WTC11 (cell line): ENCODE measurements at regions not wholly inside any gene's neighbourhood (a gene's known extent, or its start where the extent isn't known, plus 50 kb on each side); places are given as distances from the start of the nearest gene placed in this dataset.
A peak's percentile ranks its signal among the peaks of the same experiment; 100 is the strongest.

Experiments used
- ATAC-seq: fragments of 200-7000 bp; cut with Tn5 transposase; 2 replicates; pipeline ENCODE4 v1.10.0; 2021; ENCODE audit warnings: mild to moderate bottlenecking, moderate library complexity
- CTCF ChIA-PET: fragments of 300-600 bp; sonication (Branson Sonifier 250); formaldehyde crosslinking; loops from one replicate; lab custom pipeline; 2021; ENCODE audit warnings: antibody characterized with exemption; lab: Charles Lee
- POLR2A ChIA-PET: fragments of 350-600 bp; sonication (Branson Sonifier 250); formaldehyde crosslinking; loops from one replicate; lab custom pipeline; 2021; ENCODE audit warnings: antibody characterized with exemption; lab: Charles Lee
- DNase-seq: peaks from one replicate; pipeline ENCODE4 v3.0.0; 2021; ENCODE audit warnings: low spot score
- H3K27ac Mint-ChIP-seq: 2 replicates; pipeline ENCODE4 v1.8.0; 2021; ENCODE audit warnings: mixed read lengths
- H3K27me3 Mint-ChIP-seq: 2 replicates; pipeline ENCODE4 v1.8.0; 2021; ENCODE audit warnings: low read depth, mild to moderate bottlenecking, moderate library complexity, mixed read lengths
- H3K36me3 Mint-ChIP-seq: 2 replicates; pipeline ENCODE4 v1.8.0; 2021; ENCODE audit warnings: mixed read lengths
- H3K4me1 Mint-ChIP-seq: 2 replicates; pipeline ENCODE4 v1.8.0; 2022; ENCODE audit warnings: mixed read lengths
- H3K4me3 Mint-ChIP-seq: 2 replicates; pipeline ENCODE4 v1.8.0; 2021; ENCODE audit warnings: mild to moderate bottlenecking, moderate library complexity, mixed read lengths
- H3K9me3 Mint-ChIP-seq: 2 replicates; pipeline ENCODE4 v1.8.0; 2021; ENCODE audit warnings: mixed read lengths
- FOXK1 ChIP-seq: sonication (generic); formaldehyde crosslinking; IDR thresholded peaks from 2 replicates; pipeline ENCODE4 v1.8.0; 2022; ENCODE audit warnings: mild to moderate bottlenecking, moderate library complexity, missing genetic modification reagents
- FOXP1 ChIP-seq: sonication (generic); formaldehyde crosslinking; IDR thresholded peaks from 2 replicates; pipeline ENCODE4 v1.8.0; 2022; ENCODE audit warnings: missing genetic modification reagents, mild to moderate bottlenecking, moderate library complexity, borderline replicate concordance
- GABPB1 ChIP-seq: sonication (generic); formaldehyde crosslinking; IDR thresholded peaks from 2 replicates; pipeline ENCODE4 v1.8.1; 2023; ENCODE audit warnings: mild to moderate bottlenecking, missing genetic modification reagents
- GRHL2 ChIP-seq: fragments of 250-450 bp; sonication (Bioruptor Pico); IDR thresholded peaks from 2 replicates; pipeline ENCODE4 v1.8.0; 2022; ENCODE audit warnings: mild to moderate bottlenecking, moderate library complexity; ENCODE audit not compliant: insufficient replicate concordance, severe bottlenecking
- KAT7 ChIP-seq: sonication (generic); formaldehyde crosslinking; IDR thresholded peaks from 2 replicates; pipeline ENCODE4 v1.8.1; 2023; ENCODE audit warnings: missing genetic modification reagents, mild to moderate bottlenecking, borderline replicate concordance
- NFATC4 ChIP-seq: fragments of 250-450 bp; sonication (Bioruptor Pico); IDR thresholded peaks from 2 replicates; pipeline ENCODE4 v1.9.0; 2021; ENCODE audit warnings: mild to moderate bottlenecking
- NFE2L1 ChIP-seq: sonication (generic); formaldehyde crosslinking; IDR thresholded peaks from 2 replicates; pipeline ENCODE4 v1.8.1; 2023; ENCODE audit warnings: missing genetic modification reagents
- NR1H2 ChIP-seq: sonication (generic); formaldehyde crosslinking; IDR thresholded peaks from 2 replicates; pipeline ENCODE4 v1.9.0; 2021; ENCODE audit warnings: mild to moderate bottlenecking, moderate library complexity, missing genetic modification reagents
- NR3C1 ChIP-seq: sonication (generic); formaldehyde crosslinking; conservative IDR thresholded peaks from 2 replicates; pipeline ENCODE4 v1.8.1; 2023; ENCODE audit warnings: low read depth, mild to moderate bottlenecking, missing genetic modification reagents
- OVOL2 ChIP-seq: fragments of 250-450 bp; sonication (Bioruptor Pico); IDR thresholded peaks from 2 replicates; pipeline ENCODE4 v1.9.0; 2021; ENCODE audit warnings: mild to moderate bottlenecking, borderline replicate concordance
- SMAD3 ChIP-seq: sonication (generic); formaldehyde crosslinking; IDR thresholded peaks from 2 replicates; pipeline ENCODE4 v1.8.0; 2022; ENCODE audit warnings: missing genetic modification reagents, mild to moderate bottlenecking, borderline replicate concordance
- SP1 ChIP-seq: sonication (generic); formaldehyde crosslinking; conservative IDR thresholded peaks from 2 replicates; pipeline ENCODE4 v1.8.1; 2022; ENCODE audit warnings: missing genetic modification reagents
- ZNF121 ChIP-seq: sonication (generic); formaldehyde crosslinking; IDR thresholded peaks from 2 replicates; pipeline ENCODE4 v1.8.0; 2023; ENCODE audit warnings: missing genetic modification reagents
- ZNF219 ChIP-seq: sonication (generic); formaldehyde crosslinking; IDR thresholded peaks from 2 replicates; pipeline ENCODE4 v1.8.0; 2023; ENCODE audit warnings: missing genetic modification reagents, mild to moderate bottlenecking, borderline replicate concordance
- ZNF317 ChIP-seq: sonication (generic); formaldehyde crosslinking; IDR thresholded peaks from 2 replicates; pipeline ENCODE4 v1.8.1; 2023; ENCODE audit warnings: low read depth, mild to moderate bottlenecking, moderate library complexity, missing genetic modification reagents, borderline replicate concordance
- ZNF423 ChIP-seq: fragments of 250-450 bp; sonication (Bioruptor Pico); IDR thresholded peaks from 2 replicates; pipeline ENCODE4 v2.1.2; 2022; ENCODE audit warnings: mild to moderate bottlenecking, moderate library complexity
- TF ChIP-seq, protein P1 (sequence below): sonication (generic); formaldehyde crosslinking; IDR thresholded peaks from 2 replicates; pipeline ENCODE4 v1.8.1; 2023; ENCODE audit warnings: mild to moderate bottlenecking, moderate library complexity, missing genetic modification reagents
- TF ChIP-seq, protein P2 (sequence below): sonication (generic); formaldehyde crosslinking; IDR thresholded peaks from 2 replicates; pipeline ENCODE4 v1.8.1; 2022; ENCODE audit warnings: missing genetic modification reagents, borderline replicate concordance
- TF ChIP-seq, protein P3 (sequence below): sonication (generic); formaldehyde crosslinking; IDR thresholded peaks from 2 replicates; pipeline ENCODE4 v1.8.1; 2023; ENCODE audit warnings: mild to moderate bottlenecking, missing genetic modification reagents
- TF ChIP-seq, protein P4 (sequence below): sonication (generic); formaldehyde crosslinking; IDR thresholded peaks from 2 replicates; pipeline ENCODE4 v1.8.1; 2022; ENCODE audit warnings: low read depth, missing genetic modification reagents, borderline replicate concordance
- TF ChIP-seq, protein P5 (sequence below): fragments of 250-450 bp; sonication (Bioruptor Pico); IDR thresholded peaks from 2 replicates; pipeline ENCODE4 v1.8.0; 2021; ENCODE audit warnings: mild to moderate bottlenecking
- TF ChIP-seq, protein P6 (sequence below): fragments of 250-450 bp; sonication (Bioruptor Pico); IDR thresholded peaks from 2 replicates; pipeline ENCODE4 v1.9.0; 2021; ENCODE audit warnings: mild to moderate bottlenecking

DNA sequence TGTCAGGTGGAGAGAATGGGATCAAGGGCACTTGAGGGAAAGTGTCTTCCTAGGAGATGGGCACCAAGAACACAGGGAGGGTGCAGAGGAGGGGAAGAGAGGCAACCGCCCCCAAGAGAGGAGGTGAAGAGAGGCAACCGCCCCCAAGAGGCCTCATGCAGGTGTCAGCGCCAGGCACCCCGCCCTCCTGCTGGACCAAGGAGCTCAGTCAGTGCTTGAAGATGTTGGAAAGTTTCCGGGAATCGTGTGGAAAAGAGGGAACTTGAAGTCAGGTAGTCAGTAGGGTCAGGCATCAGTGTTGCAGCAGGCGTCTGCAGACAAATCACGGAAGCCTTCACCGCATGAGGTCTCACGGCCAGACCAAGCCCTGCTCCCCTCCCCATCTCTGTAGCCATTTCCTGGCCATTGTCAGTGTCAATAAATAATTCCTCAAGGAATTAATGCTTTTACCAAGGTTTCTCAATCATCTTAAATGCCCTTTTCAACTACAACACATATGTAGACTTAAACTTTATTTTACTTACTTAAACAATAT, 353.1 kb downstream of the EIPR1 start:
- Mint-ChIP-seq H3K36me3 (peaks cover 3% of the 10 kb centered on the region; the same call in 1 of the 2 replicates), H3K4me3 (no peak overlapping the region), H3K9me3 (peaks cover 44% of the 10 kb centered on the region), H3K4me1 (peaks cover 29% of the 10 kb centered on the region), H3K27ac (no peak overlapping the region), H3K27me3 (peaks cover 13% of the 10 kb centered on the region)
- ATAC-seq = peak; percentile 78
- ChIA-PET POLR2A (no interaction called here), CTCF (no interaction called here)
- no peak for DNase-seq
- TF ChIP-seq ZNF121 (CRISPR knock-in tag) (no peak), NR1H2 (CRISPR knock-in tag) (no peak), NFATC4 (CRISPR knock-in tag) (no peak), FOXK1 (CRISPR knock-in tag) (no peak), SP1 (CRISPR knock-in tag) (no peak), ZNF219 (CRISPR knock-in tag) (no peak), SMAD3 (CRISPR knock-in tag) (no peak), FOXP1 (CRISPR knock-in tag) (no peak), OVOL2 (CRISPR knock-in tag) (no peak), NFE2L1 (CRISPR knock-in tag) (no peak), ZNF317 (no peak)
- TF ChIP-seq, protein P1, sequence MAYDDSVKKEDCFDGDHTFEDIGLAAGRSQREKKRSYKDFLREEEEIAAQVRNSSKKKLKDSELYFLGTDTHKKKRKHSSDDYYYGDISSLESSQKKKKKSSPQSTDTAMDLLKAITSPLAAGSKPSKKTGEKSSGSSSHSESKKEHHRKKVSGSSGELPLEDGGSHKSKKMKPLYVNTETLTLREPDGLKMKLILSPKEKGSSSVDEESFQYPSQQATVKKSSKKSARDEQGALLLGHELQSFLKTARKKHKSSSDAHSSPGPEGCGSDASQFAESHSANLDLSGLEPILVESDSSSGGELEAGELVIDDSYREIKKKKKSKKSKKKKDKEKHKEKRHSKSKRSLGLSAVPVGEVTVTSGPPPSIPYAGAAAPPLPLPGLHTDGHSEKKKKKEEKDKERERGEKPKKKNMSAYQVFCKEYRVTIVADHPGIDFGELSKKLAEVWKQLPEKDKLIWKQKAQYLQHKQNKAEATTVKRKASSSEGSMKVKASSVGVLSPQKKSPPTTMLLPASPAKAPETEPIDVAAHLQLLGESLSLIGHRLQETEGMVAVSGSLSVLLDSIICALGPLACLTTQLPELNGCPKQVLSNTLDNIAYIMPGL (CRISPR knock-in tag) = no peak

DNA sequence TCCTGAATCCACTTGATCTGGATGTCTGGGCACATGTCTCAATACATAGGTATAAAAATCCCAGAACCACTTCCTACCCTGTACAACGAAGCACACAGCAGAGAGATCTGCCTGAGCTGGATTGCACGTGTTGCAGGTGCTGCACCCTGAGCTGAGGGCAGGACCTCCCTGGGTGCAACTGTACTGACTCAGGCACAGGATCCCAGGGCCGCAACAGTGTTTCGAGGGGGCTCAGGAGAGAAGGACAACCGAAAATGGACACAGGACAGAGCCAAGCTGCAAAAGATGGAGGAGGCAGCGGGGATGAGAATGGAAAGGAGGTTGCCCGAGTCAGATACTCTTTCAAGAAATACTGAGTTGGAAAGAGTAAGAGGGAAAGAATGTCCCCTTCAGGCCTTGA, 354.1 kb downstream of the EIPR1 start:
- DNase-seq (no peak), ATAC-seq (no peak)
- Mint-ChIP-seq H3K36me3 (0 out of 2 replicates have a peak, but pooled peaks cover 2% of the 10 kb centered on the region), H3K4me3 (no peak overlapping the region), H3K9me3 (peaks cover 43% of the 10 kb centered on the region), H3K27ac (no peak overlapping the region), H3K4me1 (peaks cover 27% of the 10 kb centered on the region), H3K27me3 (peaks cover 13% of the 10 kb centered on the region)
- no peak for TF ChIP-seq NR1H2 (CRISPR knock-in tag)
- TF ChIP-seq, protein P2, sequence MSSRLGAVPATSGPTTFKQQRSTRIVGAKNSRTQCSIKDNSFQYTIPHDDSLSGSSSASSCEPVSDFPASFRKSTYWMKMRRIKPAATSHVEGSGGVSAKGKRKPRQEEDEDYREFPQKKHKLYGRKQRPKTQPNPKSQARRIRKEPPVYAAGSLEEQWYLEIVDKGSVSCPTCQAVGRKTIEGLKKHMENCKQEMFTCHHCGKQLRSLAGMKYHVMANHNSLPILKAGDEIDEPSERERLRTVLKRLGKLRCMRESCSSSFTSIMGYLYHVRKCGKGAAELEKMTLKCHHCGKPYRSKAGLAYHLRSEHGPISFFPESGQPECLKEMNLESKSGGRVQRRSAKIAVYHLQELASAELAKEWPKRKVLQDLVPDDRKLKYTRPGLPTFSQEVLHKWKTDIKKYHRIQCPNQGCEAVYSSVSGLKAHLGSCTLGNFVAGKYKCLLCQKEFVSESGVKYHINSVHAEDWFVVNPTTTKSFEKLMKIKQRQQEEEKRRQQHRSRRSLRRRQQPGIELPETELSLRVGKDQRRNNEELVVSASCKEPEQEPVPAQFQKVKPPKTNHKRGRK = no peak
- TF ChIP-seq ZNF423 (CRISPR knock-in tag) = no peak
- POLR2A ChIA-PET = no interaction called here
- CTCF ChIA-PET = interaction anchor here (0.6 kb wide), 1 partner anchor 175 kb away, joined by 4 read pairs; no protein-coding TSS in a partner anchor

DNA sequence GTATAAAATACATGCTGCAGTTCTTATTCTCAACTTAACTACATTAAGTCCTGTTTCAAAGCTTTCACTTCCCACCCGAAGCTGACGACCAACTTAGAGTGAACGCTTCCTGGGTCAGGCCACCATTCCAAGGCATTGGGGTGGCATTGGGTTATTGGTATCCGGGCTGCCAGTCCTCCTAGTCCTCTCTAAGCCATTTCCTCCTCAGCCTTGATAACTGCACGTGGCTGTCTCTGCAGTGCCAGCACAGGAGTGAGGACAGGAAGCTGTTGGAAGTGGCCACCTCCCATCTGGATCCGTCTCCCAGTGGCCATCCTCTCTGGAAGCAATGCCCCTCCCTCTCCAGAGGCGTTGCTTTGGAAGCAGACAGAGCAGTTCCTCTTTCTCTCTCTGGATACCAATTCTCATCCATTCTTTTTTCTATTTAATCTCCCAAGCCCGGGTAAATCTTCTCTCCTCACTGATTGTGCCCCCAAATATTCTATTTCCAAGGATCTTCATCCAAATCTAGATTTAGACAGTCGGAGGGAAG, 354.7 kb downstream of the EIPR1 start:
- CTCF ChIA-PET = interaction anchor here (0.6 kb wide), 1 partner anchor 174 kb away, joined by 4 read pairs; no protein-coding TSS in a partner anchor
- peaks cover 43% of the 10 kb centered on the region for H3K9me3 Mint-ChIP-seq
- ATAC-seq (no peak), DNase-seq (no peak)
- no peak overlapping the region for H3K4me3 Mint-ChIP-seq
- H3K4me1 Mint-ChIP-seq = peaks cover 27% of the 10 kb centered on the region
- H3K27me3 Mint-ChIP-seq = peaks cover 13% of the 10 kb centered on the region
- POLR2A ChIA-PET = no interaction called here
- 0 out of 2 replicates have a peak, but pooled peaks cover 5% of the 10 kb centered on the region for H3K36me3 Mint-ChIP-seq
- H3K27ac Mint-ChIP-seq = no peak overlapping the region
- TF ChIP-seq, protein P3, sequence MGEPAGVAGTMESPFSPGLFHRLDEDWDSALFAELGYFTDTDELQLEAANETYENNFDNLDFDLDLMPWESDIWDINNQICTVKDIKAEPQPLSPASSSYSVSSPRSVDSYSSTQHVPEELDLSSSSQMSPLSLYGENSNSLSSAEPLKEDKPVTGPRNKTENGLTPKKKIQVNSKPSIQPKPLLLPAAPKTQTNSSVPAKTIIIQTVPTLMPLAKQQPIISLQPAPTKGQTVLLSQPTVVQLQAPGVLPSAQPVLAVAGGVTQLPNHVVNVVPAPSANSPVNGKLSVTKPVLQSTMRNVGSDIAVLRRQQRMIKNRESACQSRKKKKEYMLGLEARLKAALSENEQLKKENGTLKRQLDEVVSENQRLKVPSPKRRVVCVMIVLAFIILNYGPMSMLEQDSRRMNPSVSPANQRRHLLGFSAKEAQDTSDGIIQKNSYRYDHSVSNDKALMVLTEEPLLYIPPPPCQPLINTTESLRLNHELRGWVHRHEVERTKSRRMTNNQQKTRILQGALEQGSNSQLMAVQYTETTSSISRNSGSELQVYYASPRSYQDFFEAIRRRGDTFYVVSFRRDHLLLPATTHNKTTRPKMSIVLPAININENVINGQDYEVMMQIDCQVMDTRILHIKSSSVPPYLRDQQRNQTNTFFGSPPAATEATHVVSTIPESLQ (CRISPR knock-in tag) = no peak
- TF ChIP-seq KAT7 = no peak
- no peak for TF ChIP-seq NR3C1 (CRISPR knock-in tag)
- TF ChIP-seq GRHL2 (CRISPR knock-in tag) = no peak
- TF ChIP-seq, protein P4, sequence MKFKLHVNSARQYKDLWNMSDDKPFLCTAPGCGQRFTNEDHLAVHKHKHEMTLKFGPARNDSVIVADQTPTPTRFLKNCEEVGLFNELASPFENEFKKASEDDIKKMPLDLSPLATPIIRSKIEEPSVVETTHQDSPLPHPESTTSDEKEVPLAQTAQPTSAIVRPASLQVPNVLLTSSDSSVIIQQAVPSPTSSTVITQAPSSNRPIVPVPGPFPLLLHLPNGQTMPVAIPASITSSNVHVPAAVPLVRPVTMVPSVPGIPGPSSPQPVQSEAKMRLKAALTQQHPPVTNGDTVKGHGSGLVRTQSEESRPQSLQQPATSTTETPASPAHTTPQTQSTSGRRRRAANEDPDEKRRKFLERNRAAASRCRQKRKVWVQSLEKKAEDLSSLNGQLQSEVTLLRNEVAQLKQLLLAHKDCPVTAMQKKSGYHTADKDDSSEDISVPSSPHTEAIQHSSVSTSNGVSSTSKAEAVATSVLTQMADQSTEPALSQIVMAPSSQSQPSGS (CRISPR knock-in tag) = no peak
- TF ChIP-seq GABPB1 (CRISPR knock-in tag) = no peak
- TF ChIP-seq, protein P5, sequence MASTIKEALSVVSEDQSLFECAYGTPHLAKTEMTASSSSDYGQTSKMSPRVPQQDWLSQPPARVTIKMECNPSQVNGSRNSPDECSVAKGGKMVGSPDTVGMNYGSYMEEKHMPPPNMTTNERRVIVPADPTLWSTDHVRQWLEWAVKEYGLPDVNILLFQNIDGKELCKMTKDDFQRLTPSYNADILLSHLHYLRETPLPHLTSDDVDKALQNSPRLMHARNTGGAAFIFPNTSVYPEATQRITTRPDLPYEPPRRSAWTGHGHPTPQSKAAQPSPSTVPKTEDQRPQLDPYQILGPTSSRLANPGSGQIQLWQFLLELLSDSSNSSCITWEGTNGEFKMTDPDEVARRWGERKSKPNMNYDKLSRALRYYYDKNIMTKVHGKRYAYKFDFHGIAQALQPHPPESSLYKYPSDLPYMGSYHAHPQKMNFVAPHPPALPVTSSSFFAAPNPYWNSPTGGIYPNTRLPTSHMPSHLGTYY (CRISPR knock-in tag) = no peak
- TF ChIP-seq, protein P2 = no peak
- TF ChIP-seq, protein P6, sequence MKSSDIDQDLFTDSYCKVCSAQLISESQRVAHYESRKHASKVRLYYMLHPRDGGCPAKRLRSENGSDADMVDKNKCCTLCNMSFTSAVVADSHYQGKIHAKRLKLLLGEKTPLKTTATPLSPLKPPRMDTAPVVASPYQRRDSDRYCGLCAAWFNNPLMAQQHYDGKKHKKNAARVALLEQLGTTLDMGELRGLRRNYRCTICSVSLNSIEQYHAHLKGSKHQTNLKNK (CRISPR knock-in tag) = no peak
